T-helper 17 cell (primary cell): ENCODE measurements at regions not wholly inside any gene's neighbourhood (a gene's known extent, or its start where the extent isn't known, plus 50 kb on each side); places are given as distances from the start of the nearest gene placed in this dataset.

Experiments
- ATAC-seq: fragments of 150-1000 bp; cut with Tn5 transposase; 2 replicates; pipeline ENCODE4 v1.10.0; 2021; ENCODE audit warnings: mild to moderate bottlenecking, moderate library complexity
- DNase-seq, 3 donors: peaks; one replicate each; pipeline versions ENCODE4 v3.0.0 to v3.0.0-alpha.2; 2020 to 2021
- H3K9me3 ChIP-seq: one replicate; pipeline ENCODE4 v1.7.0; 2013; ENCODE audit warnings: low read length, mild to moderate bottlenecking; ENCODE audit not compliant: control insufficient read depth, poor library complexity, severe bottlenecking
- H3K27ac Mint-ChIP-seq: one replicate; pipeline ENCODE4 v1.8.0; 2022; ENCODE audit warnings: mild to moderate bottlenecking, moderate library complexity, mixed read lengths
- H3K27me3 Mint-ChIP-seq: one replicate; pipeline ENCODE4 v1.8.0; 2022; ENCODE audit warnings: mixed read lengths
- H3K36me3 Mint-ChIP-seq: one replicate; pipeline ENCODE4 v1.8.0; 2022; ENCODE audit warnings: low read depth, mixed read lengths
- H3K4me1 Mint-ChIP-seq: one replicate; pipeline ENCODE4 v1.8.0; 2022; ENCODE audit warnings: mild to moderate bottlenecking, mixed read lengths
- H3K4me3 Mint-ChIP-seq: one replicate; pipeline ENCODE4 v1.8.0; 2022; ENCODE audit warnings: mild to moderate bottlenecking, moderate library complexity, mixed read lengths

GRCh38 chr2:221360312-221360711 is 211.8 kb downstream of the EPHA4 start:
- no peak overlapping the region for H3K27ac Mint-ChIP-seq
- no peak for ATAC-seq
- H3K4me3 Mint-ChIP-seq = no peak overlapping the region
- H3K36me3 Mint-ChIP-seq = no peaks in the 10 kb centered on the region
- no peak for DNase-seq
- peaks cover 4% of the 10 kb centered on the region for H3K27me3 Mint-ChIP-seq
- no peaks in the 10 kb centered on the region for H3K9me3 ChIP-seq
- no peaks in the 10 kb centered on the region for H3K4me1 Mint-ChIP-seq

GRCh38 chr2:221360742-221361141 is 211.4 kb downstream of the EPHA4 start:
- DNase-seq (no peak), ATAC-seq (no peak)
- no peaks in the 10 kb centered on the region for H3K4me1 Mint-ChIP-seq
- no peak overlapping the region for H3K4me3 Mint-ChIP-seq
- no peak overlapping the region for H3K27ac Mint-ChIP-seq
- H3K9me3 ChIP-seq = no peaks in the 10 kb centered on the region
- H3K36me3 Mint-ChIP-seq = no peaks in the 10 kb centered on the region
- peaks cover 4% of the 10 kb centered on the region for H3K27me3 Mint-ChIP-seq

GRCh38 chr2:221361633-221362032 is 210.5 kb downstream of the EPHA4 start:
- Mint-ChIP-seq H3K27ac (no peak overlapping the region), H3K4me1 (no peaks in the 10 kb centered on the region), H3K27me3 (peaks cover 4% of the 10 kb centered on the region), H3K4me3 (no peak overlapping the region), H3K36me3 (no peaks in the 10 kb centered on the region)
- ATAC-seq = no peak
- H3K9me3 ChIP-seq = no peaks in the 10 kb centered on the region
- DNase-seq = no peak

- no peaks in the 10 kb centered on the region for H3K9me3 ChIP-seq
- DNase-seq = no peak
- Mint-ChIP-seq H3K27me3 (peaks cover 11% of the 10 kb centered on the region), H3K4me3 (no peak overlapping the region), H3K36me3 (no peaks in the 10 kb centered on the region), H3K27ac (no peak overlapping the region), H3K4me1 (no peaks in the 10 kb centered on the region)
- ATAC-seq = no peak
These were observed 207.4 kb downstream of the EPHA4 start for GRCh38 chr2:221364672-221365071.
